Hematopoietic multipotent progenitor cell treated with erythropoietin and hydrocortisone succinate and interleukin-3 and kit ligand, for 6 days (in vitro differentiated cells): ENCODE measurements at regions not wholly inside any gene's neighbourhood (a gene's known extent, or its start where the extent isn't known, plus 50 kb on each side); places are given as distances from the start of the nearest gene placed in this dataset.

Experiments
- DNase-seq: peaks from one replicate; pipeline ENCODE4 v3.0.0-alpha.2; 2015

DNA sequence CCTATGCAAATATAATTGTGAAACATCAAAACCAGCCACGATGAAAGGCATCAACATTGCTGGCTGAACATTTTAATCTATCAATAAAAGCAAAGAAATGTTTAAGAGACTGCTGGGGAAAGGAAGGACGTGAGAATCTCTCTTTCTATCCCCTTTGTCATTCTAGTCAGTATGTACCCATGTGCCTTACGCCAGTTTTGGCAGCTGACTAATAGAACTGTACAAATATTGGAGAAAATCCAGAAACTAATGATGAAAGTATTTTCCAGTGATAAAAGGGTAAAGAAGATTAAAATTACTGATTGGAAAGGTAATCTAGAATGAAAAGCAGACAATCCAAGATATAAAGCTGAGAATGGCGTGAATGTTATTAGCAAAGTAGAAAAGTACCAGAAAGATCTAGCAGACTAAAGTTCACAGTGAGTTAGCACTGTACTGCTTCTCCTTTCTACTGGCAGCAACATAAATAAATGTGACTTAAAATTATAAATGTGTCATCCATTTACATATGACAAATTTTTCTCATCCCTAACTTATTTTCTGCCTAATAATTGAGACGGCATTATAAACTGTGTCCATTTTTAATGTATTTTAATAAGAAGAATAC lies 401.9 kb upstream of the CNTN4 start:
- no peak for DNase-seq

DNA sequence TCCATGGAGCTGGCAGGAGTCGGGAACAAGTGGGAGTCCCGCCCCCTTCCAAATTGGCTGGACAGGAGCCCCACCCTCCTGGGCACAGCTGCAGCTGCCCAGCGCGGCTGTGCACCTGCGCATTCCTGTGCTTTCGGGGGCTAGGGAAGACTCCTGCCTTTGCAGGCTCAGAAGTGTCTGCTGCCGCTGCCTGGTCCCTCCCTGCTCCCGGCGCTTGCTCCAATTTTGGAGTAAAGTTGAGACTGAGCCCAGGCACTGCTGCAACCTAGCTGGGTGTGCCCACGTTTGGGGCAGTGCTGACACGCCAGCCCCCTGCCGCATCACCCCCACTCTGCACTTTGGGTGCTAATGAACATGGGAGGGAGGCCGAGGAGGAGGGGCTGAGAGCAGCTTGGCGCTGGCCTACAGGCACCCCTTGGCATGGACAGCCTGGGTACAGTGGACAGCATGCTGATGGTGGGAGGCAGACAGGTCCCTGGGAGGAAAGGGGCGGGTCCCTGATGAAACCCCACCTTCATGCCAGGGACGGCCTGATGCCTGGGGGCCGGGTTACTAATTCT lies 399.2 kb upstream of the CNTN4 start:
- DNase-seq = no peak

DNA sequence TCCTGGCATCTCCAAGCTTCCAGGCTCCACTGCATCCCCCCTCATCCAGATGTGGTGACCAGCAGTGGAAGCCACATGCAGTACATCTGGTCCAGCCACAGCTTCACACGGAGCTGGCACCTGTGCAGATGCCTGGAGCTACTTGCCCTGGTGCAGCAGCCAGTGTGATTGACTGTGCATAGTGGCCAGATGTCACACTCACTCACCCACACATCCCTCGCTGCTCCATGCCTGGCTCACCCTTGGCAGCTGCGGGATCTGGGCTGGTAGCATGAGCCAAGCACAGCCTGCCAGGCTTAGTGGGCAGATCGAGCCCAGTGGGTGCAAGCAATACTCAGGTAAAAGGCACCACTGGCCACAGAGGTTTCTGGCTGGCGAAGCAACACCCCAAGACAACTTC lies 398.0 kb upstream of the CNTN4 start:
- no peak for DNase-seq

DNA sequence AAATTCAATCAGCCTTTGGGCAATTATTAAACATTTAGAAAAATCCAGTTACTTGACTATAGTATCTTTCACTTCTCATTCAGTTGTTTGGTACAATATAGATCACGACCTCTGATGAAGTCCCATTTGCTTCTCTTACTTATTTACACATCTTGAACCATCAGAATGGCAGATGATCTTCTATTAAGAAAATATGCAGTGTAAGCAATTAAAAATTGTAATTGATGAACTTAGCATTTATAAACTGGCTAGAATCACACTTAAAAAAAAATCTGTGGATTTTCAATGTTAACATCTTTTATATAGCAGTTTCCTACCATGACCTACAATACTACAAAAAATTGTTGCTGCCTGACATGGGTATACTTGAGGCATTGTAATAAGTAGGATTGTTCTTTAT lies 395.5 kb upstream of the CNTN4 start:
- no peak for DNase-seq

DNA sequence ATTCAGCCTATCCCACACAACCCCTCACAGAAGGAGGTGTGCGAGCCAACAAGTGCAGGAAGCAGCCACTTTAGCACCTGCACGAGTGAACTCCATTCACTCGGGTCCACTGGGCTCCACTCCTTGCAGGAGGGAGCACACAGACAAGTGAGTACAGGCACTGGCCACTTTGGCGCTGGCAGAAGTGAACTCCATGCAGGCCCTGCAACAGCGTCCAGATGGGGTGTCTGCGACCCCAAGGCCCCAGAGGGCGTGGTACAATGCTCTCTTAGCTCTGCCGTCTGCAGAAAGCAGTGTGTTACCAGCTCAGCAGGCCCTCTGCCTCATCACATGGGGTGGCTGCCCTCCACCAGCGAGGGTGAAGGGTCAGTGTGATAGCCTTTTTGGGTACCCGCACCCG lies 388.0 kb upstream of the CNTN4 start:
- DNase-seq = no peak

DNA sequence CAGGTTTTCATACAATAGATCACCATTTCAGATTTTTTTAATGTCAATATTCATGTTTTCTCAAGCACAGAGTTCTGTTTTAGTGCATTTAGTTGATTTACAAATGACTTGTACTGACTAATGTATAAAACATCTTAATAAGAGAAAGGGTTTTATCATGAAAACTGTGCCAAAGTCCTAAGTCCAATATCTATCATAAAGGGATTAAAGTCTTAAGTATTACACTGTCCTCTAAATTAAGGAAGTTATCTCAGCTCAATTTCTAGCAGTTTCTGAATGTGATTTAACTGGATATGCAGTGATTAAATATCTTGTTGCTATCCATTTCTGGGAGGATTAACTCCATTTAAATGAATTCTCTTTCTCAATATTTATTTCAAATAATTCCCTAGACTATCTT lies 381.1 kb upstream of the CNTN4 start:
- no peak for DNase-seq

DNA sequence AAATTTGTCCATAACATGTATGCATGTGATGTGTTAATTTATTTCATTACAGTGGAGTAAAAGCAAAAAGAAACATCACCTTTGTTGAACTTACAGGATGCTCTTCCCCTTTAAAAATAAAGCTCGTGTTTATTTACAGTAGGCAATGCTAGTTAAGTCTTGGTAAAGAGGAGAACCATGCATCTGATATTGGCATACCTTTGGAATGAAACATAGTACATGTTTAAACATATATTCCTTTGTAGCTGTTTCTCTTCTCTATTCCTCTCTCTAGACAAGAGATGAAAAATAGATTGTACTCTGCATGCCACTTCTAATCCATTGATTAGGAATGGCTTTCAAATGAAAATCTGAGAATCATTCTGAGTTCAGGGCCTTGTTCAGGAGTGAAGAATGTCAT lies 374.9 kb upstream of the CNTN4 start:
- DNase-seq = no peak

DNA sequence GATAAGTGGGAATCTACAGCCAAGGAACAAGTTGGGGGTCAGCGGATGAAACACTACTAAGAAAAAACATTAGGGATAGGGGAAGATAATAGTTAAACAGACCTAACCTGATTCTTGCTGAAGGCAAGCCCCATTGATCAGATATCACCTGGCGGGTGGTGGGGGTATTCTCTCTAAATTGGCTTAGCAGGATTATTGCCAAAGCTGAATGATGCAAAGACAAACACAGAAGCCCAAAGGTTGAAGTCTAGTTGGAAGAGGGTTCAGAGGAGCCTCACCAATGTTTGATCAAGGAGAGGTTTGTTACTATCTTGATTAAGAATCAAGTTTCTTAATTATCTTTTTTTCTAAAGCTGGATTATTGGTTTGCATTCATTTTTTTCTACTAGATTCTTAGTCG lies 371.9 kb upstream of the CNTN4 start:
- DNase-seq = no peak

DNA sequence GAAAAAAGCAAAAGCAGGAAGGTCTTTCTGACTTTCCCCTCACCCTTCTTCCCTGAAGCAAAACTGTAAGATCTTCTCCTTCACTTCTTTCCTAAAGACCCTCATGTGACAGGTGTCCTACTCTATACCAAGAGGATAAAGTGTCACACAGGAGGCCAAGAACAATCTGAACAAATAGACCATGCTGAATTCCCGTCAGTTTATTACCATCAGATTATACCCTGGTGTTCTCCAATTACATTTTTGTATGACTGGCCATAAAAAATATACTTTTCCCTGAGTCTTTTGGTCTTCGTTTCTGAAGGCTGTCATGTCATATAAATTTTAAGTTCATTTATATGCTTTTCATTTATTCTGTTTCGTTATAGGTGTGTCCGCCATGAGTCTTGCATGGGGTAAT lies 371.4 kb upstream of the CNTN4 start:
- DNase-seq = no peak

DNA sequence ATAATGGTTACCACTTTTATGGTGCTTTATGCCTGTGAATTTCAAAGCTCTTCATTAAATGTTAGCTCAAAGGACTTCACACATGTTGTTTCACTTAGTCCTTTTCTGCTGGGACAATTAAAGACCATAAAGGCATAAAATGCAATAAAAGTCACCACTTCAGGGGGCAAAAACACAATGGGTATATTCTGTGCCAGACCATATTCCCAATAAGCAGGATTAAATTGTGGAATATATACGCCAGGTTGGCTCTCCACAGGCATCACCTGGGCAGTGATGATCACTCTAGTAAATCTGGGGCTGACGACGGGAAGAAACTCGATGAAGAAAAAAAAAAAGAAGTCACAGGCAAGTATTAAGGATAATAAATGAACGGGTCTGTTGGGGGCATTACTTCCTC lies 370.2 kb upstream of the CNTN4 start:
- DNase-seq = no peak

DNA sequence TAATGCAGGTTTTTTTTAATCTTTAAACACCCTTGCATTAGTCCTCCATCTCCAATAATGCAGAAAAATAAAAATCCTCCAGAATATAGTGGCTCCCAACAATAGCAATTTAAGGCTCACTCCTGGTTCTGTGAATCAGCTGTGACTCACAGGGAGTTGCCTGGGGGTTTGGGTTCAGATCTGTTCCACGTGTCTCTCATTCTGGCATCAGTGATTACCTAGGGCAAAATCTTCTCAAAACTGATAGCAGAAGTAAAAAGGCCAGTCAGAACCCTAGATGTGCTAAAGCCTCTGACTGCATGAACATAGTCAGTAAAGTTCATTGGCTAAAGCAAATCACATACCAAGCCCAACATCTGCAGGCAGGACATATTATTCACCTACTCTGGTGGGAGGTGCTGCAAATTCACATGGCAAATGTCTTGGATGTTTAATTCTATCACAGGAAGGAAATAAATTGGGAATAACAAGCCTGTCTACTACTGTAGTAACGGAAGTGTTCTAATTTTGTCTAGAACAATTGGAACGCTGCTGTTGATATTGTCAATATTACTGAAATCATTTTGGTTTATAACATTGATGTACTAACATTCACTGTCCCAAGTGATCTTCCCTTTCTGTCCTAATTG lies 364.1 kb upstream of the CNTN4 start:
- no peak for DNase-seq

DNA sequence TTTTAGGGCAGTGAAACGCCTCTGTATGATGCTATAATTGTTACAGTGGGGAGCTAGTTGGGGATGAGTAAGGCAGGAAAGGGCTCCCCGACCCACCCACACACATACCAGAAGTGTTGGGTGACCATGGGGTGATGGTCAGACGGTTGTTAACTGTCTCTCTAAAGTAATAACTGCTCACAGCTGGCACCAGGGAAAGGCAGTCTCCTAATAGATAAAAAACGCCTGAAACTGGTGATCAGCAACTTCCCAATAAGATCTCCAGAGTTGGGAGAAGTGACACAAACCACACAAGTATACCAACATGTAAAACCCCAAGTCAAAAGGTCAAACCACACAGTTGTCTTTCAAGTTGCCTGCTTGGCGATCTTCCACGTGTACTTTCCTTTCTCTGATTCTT lies 346.5 kb upstream of the CNTN4 start:
- no peak for DNase-seq

DNA sequence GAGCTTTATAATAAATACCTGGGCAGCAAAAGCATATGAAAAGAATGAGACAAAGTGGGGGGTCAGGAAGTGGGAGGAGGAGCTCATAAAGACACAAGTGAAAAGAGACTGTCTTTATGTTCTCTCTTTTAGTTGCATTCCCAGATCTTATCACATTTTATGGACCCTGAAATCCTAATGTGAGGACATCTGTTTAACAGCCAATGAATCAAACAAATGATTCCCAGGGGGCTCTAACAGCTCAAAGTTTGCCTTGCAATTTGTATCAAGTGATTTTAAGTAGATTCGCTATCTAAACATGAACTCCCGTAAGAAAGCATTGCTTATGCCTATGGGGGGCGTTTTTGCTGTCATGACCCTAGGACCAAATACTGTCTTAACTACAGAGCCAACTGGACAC lies 332.3 kb upstream of the CNTN4 start:
- DNase-seq = no peak

DNA sequence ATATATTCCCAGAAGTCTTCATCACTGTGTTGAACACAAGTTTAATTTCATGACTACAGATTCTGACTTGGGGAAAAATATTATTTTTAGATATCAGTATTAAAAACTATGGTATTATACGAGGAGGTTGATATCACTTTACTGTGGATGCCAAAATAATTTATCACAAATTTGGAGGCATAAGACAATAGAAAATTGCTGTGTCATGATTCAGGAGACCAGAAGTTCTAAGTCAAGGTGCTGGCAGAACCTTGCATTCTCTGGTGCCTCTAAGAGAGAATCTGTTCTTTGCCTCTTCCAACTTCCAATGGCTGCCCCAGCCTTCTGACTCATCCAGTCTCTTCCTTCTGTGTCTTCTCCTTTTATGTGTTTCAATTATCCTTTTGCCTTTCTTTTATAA lies 325.0 kb upstream of the CNTN4 start:
- no peak for DNase-seq

DNA sequence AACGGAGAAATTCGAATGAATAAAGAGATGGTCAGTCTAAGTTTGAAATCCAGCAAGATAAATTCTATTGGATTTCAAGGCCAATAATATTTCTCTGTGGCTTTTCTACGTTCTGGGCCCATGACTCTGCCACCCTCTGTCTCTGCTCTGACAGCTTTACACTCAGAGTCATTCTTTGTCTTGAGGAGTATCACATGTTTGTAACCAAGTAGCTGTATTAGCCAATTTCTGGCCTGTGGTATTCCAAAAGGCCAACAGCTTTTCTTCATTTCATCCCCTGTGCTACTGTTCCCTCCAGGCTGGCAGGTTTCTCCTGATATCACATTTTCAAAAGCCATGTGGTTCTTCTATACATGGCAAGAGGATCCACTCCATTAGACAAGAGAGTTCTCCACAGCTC lies 324.1 kb upstream of the CNTN4 start:
- no peak for DNase-seq

DNA sequence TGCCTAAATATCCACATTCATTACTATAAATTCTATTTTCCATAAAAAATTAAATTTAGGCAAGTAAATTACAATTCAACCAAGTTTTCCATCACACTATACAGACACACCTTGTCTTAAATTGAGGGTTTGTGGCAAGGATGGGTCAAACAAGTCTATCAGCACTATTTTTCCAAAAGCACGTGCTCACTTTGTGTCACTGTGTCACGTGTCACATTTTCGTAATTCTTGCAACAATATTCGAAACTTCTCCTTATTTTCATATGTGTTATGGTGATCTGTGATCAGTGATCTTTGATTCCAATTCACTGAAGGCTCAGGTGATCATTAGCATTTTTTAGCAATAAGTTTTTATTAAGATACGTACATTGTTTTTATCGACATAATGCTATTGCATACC lies 323.3 kb upstream of the CNTN4 start:
- no peak for DNase-seq

DNA sequence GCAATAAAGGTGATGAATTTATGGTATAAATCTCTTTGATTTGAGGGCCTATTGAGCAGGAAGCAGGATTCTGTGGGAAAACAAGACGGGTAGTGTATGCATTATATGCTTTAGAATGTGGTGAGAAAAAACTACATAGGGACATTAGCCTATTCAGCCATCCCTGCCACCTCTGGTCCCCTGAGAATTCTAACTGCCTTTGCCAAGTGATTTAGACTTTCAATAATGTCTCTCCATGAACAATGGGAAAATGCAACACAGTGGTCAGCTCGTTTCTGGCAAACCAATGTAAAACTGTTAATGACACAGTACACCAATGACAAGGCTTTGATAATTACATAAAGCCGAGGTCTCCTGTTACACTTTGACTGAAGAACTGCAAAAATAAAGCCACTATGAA lies 314.7 kb upstream of the CNTN4 start:
- DNase-seq = no peak

DNA sequence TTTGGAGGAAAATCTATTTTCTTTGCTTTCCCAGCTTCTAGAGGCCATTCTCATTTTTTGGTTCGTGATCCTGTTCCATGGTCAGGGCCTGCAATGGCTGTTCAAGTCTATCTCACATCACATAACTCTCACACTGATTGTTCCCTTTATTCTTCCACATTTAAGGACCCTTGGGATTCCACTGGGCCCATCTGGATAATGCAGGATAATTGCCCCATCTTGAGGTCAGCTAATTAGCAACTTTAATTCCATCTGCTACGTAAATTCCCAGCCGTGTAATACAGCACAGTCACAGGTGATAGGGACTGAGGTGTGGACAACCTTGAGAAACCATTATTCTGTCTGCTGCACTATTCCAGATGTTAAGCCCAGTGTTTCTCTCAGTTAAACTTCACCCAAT lies 311.6 kb upstream of the CNTN4 start:
- no peak for DNase-seq

DNA sequence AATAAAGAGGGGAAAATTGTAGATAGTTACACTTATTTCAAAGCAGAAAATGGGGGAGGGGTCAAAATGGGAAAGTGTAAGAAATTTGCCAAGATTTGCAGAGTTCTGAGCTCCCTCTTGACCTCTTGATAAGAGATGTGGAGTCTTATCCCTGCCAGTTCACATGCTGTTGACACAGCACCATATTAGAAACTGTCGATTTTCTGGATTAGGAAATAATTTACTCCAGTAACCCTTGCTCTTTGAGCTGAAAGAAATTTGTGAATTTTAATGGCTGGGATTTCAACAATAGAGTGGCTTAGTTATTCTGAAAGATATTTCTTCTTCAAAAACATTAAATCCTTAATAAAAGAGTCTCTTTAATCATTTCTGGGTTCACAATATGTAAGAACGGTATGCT lies 306.2 kb upstream of the CNTN4 start:
- DNase-seq = no peak

DNA sequence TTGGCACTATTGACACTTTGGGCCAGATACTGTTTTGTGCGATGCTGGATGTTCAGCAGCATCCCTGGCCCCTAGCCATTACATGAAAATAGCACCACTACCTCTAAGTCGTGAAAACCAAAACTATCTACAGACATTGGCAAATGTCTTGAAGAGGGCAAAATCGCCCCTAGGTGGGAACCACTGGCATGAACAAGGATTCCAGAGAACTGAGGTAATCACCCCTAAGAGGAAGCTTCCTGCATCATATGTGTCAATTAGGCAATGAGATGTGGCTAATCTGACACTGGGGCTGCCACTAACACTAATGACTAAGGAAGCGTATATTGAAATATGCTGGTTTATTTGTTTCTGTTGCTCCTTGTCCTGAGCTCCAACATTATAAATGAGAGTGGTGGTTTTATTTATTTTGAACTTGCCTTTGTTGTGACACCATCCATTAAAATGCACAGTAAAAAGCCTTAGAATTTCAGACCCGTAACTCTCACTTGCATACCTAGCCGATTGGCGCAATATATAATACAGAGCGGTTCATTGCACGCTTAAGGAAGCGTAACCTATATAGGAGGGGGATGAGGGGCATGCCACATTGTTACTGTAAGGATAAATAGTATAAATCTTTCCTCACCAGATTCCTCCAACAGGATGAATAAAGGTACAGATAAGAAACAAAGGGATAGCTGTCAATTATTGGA lies 299.8 kb upstream of the CNTN4 start:
- no peak for DNase-seq

DNA sequence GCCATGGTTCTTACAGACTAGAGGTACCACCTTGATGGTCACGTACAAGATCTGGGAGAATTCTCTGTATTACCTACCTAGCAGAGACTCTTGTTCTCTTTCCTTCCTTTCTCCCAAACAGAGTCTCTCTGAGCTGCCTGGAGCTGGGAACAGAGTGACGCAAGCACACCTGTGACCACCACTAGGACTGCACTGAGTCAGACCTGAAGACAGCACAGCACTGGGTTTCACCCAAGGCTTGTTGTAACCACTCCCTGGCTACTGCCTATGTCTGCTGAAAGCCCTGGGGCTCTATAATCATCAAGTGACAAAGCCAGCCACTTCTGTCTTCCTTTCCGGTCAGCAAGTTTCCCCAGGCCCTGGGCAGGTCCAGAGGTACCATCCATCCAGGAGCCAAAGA lies 293.3 kb upstream of the CNTN4 start:
- DNase-seq = no peak

DNA sequence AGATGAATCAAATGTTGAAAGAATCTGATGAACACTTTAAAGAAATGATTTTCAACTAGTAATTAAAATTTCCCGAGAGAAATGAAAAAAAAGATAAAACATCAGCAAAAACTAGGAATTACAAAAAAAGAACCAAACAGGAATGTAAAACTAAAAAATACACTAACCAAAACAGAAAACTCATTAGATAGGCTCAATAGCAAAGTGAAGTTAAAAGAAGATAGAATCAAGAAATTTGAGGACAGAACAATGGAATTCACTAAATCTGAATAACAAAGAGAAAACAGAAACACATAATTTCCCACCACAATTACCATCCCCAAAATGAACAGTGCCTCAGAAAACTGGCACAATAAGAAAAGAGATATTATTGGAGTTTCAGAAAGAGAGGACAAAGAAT lies 290.1 kb upstream of the CNTN4 start:
- no peak for DNase-seq

DNA sequence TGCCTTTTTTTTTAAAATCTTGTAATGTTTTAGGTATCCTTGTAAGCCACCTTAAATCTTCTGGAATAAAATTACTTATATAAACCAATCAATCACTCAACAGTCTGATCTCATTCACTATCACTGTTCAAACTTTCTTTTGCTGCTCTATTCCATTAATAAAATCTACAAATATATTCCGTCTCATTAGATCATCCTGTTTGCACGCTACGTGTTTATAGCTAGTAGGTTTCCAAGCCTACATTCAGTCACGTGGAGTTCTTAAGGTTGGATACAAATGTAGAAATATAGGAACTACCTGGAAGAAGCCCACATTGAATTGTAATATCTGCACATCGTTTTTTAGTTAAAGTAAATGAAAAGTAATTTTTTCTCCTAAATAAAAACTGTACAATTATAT lies 274.8 kb upstream of the CNTN4 start:
- no peak for DNase-seq

DNA sequence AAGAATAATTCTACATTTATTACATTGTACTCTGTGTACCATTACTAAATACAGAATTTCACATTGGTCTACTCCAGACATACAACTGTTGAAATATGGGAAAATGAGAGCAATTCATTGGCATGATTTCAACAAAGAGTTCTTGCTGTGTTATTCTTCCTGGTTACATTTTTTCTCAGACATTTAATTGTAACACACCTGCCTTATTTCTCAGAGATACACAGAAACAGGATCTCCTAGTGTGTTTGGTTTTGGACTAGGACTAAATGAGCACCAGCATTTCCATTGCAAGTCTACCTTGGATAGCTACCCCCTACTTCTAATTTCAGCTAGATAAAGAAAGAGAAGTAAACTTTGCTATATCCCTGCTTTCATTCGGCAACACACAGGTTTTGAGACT lies 274.3 kb upstream of the CNTN4 start:
- no peak for DNase-seq

DNA sequence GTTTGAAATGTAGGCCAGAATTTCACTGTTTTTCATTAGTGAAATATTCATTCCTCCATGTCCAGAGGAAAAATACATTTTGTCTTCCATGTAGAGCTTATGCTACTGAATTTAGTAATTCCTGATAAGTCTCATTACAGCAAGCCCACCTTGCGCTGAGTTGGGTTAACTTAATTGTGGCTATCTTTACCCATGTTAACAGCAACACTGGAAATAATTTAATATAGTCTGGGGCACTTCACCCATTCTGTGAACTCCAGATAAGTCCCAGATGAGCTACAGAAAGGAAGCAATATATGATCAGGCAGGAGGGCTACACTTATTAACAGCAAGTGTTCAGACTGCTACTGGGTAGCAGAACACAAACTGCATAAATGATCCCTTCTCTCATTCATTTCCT lies 270.1 kb upstream of the CNTN4 start:
- no peak for DNase-seq
